OCI-LY1 (cell line): ENCODE measurements at regions not wholly inside any gene's neighbourhood (a gene's known extent, or its start where the extent isn't known, plus 50 kb on each side); places are given as distances from the start of the nearest gene placed in this dataset.
"Not testable (repeated sequence)": the region's sequence is repeated elsewhere in the genome, so short reads cannot be mapped to it uniquely, and the experiment has no call there.

Source experiments
- H2AFZ ChIP-seq: fragments of 200-600 bp; sonication (generic), shearing (Covaris generic); 2 replicates; pipeline ENCODE4 v1.6.0; 2014; ENCODE audit warnings: antibody characterized with exemption, mild to moderate bottlenecking, low read length
- H3F3A ChIP-seq: fragments of 200-600 bp; sonication (generic), shearing (Covaris generic); 2 replicates; pipeline ENCODE4 v1.6.0; 2014; ENCODE audit warnings: mild to moderate bottlenecking, antibody characterized with exemption, low read length, moderate library complexity; ENCODE audit not compliant: insufficient read depth
- H3K27ac ChIP-seq: fragments of 200-600 bp; sonication (generic); 2 replicates; pipeline ENCODE4 v1.5.1; 2014; ENCODE audit warnings: low read length, mixed run types, mild to moderate bottlenecking, low read depth; ENCODE audit not compliant: poor library complexity, severe bottlenecking
- H3K27me3 ChIP-seq: fragments of 200-600 bp; sonication (generic); 2 replicates; pipeline ENCODE4 v1.6.0; 2014; ENCODE audit warnings: antibody characterized with exemption, mild to moderate bottlenecking, low read length, moderate library complexity; ENCODE audit not compliant: insufficient read depth
- H3K36me3 ChIP-seq: fragments of 200-600 bp; sonication (generic); 2 replicates; pipeline ENCODE4 v1.6.1; 2014; ENCODE audit warnings: mild to moderate bottlenecking, antibody characterized with exemption, low read length, moderate library complexity, mixed read lengths; ENCODE audit not compliant: insufficient read depth
- H3K4me1 ChIP-seq: fragments of 200-600 bp; sonication (generic); 2 replicates; pipeline ENCODE4 v1.5.1; 2014; ENCODE audit warnings: mild to moderate bottlenecking, low read length, moderate library complexity; ENCODE audit not compliant: insufficient read depth, severe bottlenecking
- H3K4me2 ChIP-seq: fragments of 200-600 bp; sonication (generic), shearing (Covaris generic); 2 replicates; pipeline ENCODE4 v1.6.1; 2014; ENCODE audit warnings: low read length
- H3K4me3 ChIP-seq: fragments of 200-600 bp; sonication (generic); 2 replicates; pipeline ENCODE4 v1.5.1; 2014; ENCODE audit warnings: low read length, low read depth, mild to moderate bottlenecking, mixed read lengths; ENCODE audit not compliant: poor library complexity, severe bottlenecking
- H3K79me2 ChIP-seq: fragments of 200-600 bp; shearing (Covaris generic); 2 replicates; pipeline ENCODE4 v1.6.1; 2016; ENCODE audit warnings: mixed run types, low read length, mixed read lengths; ENCODE audit not compliant: insufficient read depth
- H3K9ac ChIP-seq: fragments of 200-600 bp; sonication (generic), shearing (Covaris generic); 2 replicates; pipeline ENCODE4 v1.6.1; 2014; ENCODE audit warnings: mild to moderate bottlenecking, low read length, mixed read lengths
- H3K9me2 ChIP-seq: fragments of 200-600 bp; sonication (generic), shearing (Covaris generic); 2 replicates; pipeline ENCODE4 v1.6.1; 2014; ENCODE audit warnings: low read depth, mild to moderate bottlenecking, low read length, mixed read lengths
- H3K9me3 ChIP-seq: fragments of 200-600 bp; shearing (Covaris generic); 2 replicates; pipeline ENCODE4 v1.6.1; 2014; ENCODE audit warnings: low read length, mixed read lengths
- H4K20me1 ChIP-seq: fragments of 200-600 bp; sonication (generic), shearing (Covaris generic); 2 replicates; pipeline ENCODE4 v1.6.0; 2016; ENCODE audit warnings: mild to moderate bottlenecking, low read length; ENCODE audit not compliant: insufficient read depth
- EZH2 ChIP-seq: fragments of 200-600 bp; sonication (generic), shearing (Covaris generic); IDR thresholded peaks from 2 replicates; pipeline ENCODE4 v1.8.0; 2017; ENCODE audit warnings: borderline replicate concordance, mixed run types, mild to moderate bottlenecking, antibody characterized with exemption, low read length, moderate library complexity, mixed read lengths
- TF ChIP-seq, protein P1 (sequence below): fragments of 200-600 bp; sonication (generic), shearing (Covaris generic); IDR thresholded peaks from 2 replicates; pipeline ENCODE4 v1.5.1; 2017; ENCODE audit warnings: mild to moderate bottlenecking, antibody characterized with exemption, low read length, moderate library complexity, mixed read lengths

DNA sequence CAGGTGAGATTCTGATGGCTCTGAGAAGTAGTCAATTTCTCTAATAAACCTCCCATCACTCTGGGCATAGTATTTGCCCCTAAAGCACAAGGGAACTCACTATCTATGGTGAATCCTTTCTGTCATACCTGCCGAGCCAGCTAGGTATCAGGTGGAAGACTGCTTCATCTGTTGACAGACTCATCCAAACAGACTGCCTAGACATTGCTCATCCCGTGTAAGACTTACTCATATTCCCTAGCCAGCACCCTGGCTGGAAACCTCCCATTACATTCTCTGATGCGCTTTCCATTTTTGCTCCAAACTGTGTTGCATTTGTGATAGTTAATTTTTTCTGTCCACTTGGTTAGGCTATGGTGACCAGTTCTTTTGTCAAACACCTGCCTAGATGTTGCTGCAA is 595.9 kb downstream of the DNAH5 start:
- Histone ChIP-seq H3K4me3 (no peak overlapping the region), H3K4me2 (no peak overlapping the region), H3K27ac (no peak overlapping the region), H4K20me1 (no peaks in the 10 kb centered on the region), H3F3A (no peaks in the 10 kb centered on the region), H3K36me3 (no peaks in the 10 kb centered on the region), H3K4me1 (no peaks in the 10 kb centered on the region), H3K9ac (no peak overlapping the region), H3K9me3 (no peaks in the 10 kb centered on the region), H3K79me2 (no peaks in the 10 kb centered on the region), H3K9me2 (no peaks in the 10 kb centered on the region), H3K27me3 (no peaks in the 10 kb centered on the region), H2AFZ (no peak overlapping the region)
- no peak for TF ChIP-seq EZH2
- TF ChIP-seq, protein P1, sequence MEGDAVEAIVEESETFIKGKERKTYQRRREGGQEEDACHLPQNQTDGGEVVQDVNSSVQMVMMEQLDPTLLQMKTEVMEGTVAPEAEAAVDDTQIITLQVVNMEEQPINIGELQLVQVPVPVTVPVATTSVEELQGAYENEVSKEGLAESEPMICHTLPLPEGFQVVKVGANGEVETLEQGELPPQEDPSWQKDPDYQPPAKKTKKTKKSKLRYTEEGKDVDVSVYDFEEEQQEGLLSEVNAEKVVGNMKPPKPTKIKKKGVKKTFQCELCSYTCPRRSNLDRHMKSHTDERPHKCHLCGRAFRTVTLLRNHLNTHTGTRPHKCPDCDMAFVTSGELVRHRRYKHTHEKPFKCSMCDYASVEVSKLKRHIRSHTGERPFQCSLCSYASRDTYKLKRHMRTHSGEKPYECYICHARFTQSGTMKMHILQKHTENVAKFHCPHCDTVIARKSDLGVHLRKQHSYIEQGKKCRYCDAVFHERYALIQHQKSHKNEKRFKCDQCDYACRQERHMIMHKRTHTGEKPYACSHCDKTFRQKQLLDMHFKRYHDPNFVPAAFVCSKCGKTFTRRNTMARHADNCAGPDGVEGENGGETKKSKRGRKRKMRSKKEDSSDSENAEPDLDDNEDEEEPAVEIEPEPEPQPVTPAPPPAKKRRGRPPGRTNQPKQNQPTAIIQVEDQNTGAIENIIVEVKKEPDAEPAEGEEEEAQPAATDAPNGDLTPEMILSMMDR, result no peak

DNA sequence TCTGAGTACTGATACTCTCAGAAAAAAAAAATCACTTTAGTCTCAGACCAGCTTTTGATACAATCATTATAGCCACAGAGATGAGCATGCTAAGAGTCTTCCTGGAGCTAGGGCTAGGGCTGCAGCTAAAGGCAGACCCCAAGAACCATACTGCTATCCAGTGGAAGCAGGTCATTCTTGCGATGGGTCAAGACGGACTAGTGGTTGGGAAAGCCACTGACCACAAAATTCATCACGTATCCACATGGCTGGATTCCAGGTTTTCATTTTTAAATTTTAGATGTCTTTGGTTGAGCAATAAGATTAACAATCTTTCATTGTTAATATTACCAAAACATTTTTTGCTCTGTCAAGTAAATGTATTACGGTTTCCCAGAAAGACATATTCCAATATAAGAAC is 598.1 kb downstream of the DNAH5 start:
- Histone ChIP-seq H3K4me2 (no peak overlapping the region), H3K27me3 (no peaks in the 10 kb centered on the region), H3F3A (no peaks in the 10 kb centered on the region), H3K4me3 (no peak overlapping the region), H4K20me1 (no peaks in the 10 kb centered on the region), H3K4me1 (no peaks in the 10 kb centered on the region), H3K36me3 (no peaks in the 10 kb centered on the region), H3K9ac (no peak overlapping the region), H2AFZ (no peak overlapping the region), H3K9me2 (no peaks in the 10 kb centered on the region), H3K9me3 (no peaks in the 10 kb centered on the region), H3K79me2 (no peaks in the 10 kb centered on the region), H3K27ac (no peak overlapping the region)
- no peak for TF ChIP-seq EZH2
- TF ChIP-seq, protein P1, result no peak

DNA sequence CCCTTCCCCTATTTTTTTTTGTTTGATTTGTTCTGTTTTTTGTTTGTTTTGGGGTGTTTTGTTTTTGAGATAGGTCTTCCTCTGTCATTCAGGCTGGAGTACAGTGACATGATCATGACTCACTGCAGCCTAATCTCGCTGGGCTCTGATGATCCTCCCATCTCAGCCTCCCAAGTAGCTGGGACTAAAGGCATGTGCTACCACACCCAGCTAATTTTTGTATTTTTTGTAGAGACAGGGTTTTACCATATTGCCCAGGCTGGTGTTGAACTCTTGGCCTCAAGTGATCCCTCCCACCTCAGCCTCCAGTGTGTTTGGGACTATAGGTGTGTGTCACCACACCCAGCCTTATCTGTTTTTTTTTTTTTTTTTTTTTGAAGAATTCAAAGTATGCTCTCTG is 605.4 kb downstream of the DNAH5 start:
- H3K9me3 ChIP-seq, result no peaks in the 10 kb centered on the region
- H3K4me1 ChIP-seq, result no peaks in the 10 kb centered on the region
- H3F3A ChIP-seq, result no peaks in the 10 kb centered on the region
- no peak for TF ChIP-seq EZH2
- TF ChIP-seq, protein P1, result no peak
- H3K27me3 ChIP-seq, result no peaks in the 10 kb centered on the region
- H3K9me2 ChIP-seq, result no peaks in the 10 kb centered on the region
- H3K79me2 ChIP-seq, result no peaks in the 10 kb centered on the region
- H3K36me3 ChIP-seq, result no peaks in the 10 kb centered on the region
- no peak overlapping the region for H3K4me2 ChIP-seq
- H2AFZ ChIP-seq, result no peak overlapping the region
- no peaks in the 10 kb centered on the region for H4K20me1 ChIP-seq
- no peak overlapping the region for H3K4me3 ChIP-seq
- H3K9ac ChIP-seq, result no peak overlapping the region
- no peak overlapping the region for H3K27ac ChIP-seq

DNA sequence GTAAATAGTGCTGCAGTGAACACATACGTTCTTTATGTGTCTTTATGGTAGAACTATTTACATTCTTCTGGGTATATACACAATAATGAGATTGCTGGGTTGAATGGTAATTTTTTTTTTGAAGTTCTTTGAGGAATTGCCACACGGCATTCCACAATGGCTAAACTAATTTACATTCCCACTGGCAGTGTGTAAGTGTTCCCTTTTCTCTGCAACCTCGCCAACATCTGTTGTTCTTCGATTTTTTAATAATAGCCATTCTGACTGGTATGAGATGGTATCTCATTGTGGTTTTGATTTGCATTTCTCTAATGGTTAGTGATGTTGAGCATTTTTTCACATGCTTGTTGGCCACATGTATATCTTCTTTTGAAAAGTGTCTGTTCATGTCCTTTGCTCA is 609.5 kb downstream of the DNAH5 start:
- H3K4me1 ChIP-seq, H4K20me1 ChIP-seq, H3K9me2 ChIP-seq, H3F3A ChIP-seq, H3K4me2 ChIP-seq, H3K79me2 ChIP-seq, H3K9ac ChIP-seq, H2AFZ ChIP-seq, H3K36me3 ChIP-seq, H3K27me3 ChIP-seq, H3K27ac ChIP-seq, H3K4me3 ChIP-seq, H3K9me3 ChIP-seq: not testable (repeated sequence)
